ENCODE measurements at regions not wholly inside any gene's neighbourhood (a gene's known extent, or its start where the extent isn't known, plus 50 kb on each side); places are given as distances from the start of the nearest gene placed in this dataset.
A peak's percentile ranks its signal among the peaks of the same experiment; 100 is the strongest.
"Not testable (repeated sequence)": the region's sequence is repeated elsewhere in the genome, so short reads cannot be mapped to it uniquely, and the experiment has no call there.

- in situ Hi-C loops (cut with MboI; ENCODE audit: low pct_unique_long_range_greater_than_20kb in 2 of 9, low sequenced_read_pairs in 9 of 9, unreplicated experiment in 9 of 9): no loop called here
- Histone ChIP-seq H3K4me1 (replicated peaks in 1 of 2) (peaks cover 0 to 24% of the 10 kb centered on the region in 2 donors), H3K4me3 (no peak overlapping the region), H3K27ac (no peak overlapping the region)
- WGBS, 10 experiments: 0 to 80% (median 35%) methylated on average over 1 to 2 of the region's 2 CpGs; no CpG with 5 or more reads in 2 of the 10 experiments
- ATAC-seq (replicated peaks in 6 of 8): peak in 5 of 8 experiments; percentile 28 to 70 (median 51)
These were observed 168.5 kb upstream of the ZNF804B start for GRCh38 chr7:88590963-88591362.

- ATAC-seq (replicated peaks in 6 of 8): no peak
- WGBS, 10 experiments: 0 to 100% (median 10%) methylated on average over 1 of the region's 1 CpG; no CpG with 5 or more reads in 3 of the 10 experiments
- Histone ChIP-seq H3K4me3 (no peak overlapping the region), H3K4me1 (replicated peaks in 1 of 2) (peaks cover 0 to 24% of the 10 kb centered on the region in 2 donors), H3K27ac (no peak overlapping the region)
- in situ Hi-C loops (cut with MboI; ENCODE audit: low pct_unique_long_range_greater_than_20kb in 2 of 9, low sequenced_read_pairs in 9 of 9, unreplicated experiment in 9 of 9): no loop called here
These were observed 169.6 kb upstream of the ZNF804B start for GRCh38 chr7:88589927-88590326.

GRCh38 chr7:88586890-88587289 lies 172.6 kb upstream of the ZNF804B start:
- ATAC-seq (replicated peaks in 6 of 8): peak in 5 of 8 experiments; percentile 53 to 84 (median 67)
- H3K4me3 ChIP-seq: no peak overlapping the region
- in situ Hi-C loops (cut with MboI; ENCODE audit: low pct_unique_long_range_greater_than_20kb in 2 of 9, low sequenced_read_pairs in 9 of 9, unreplicated experiment in 9 of 9): no loop called here
- peaks cover 0 to 24% of the 10 kb centered on the region in 2 donors for H3K4me1 ChIP-seq (replicated peaks in 1 of 2)
- 0 to 77% (median 27%) methylated on average over 2 to 3 of the region's 3 CpGs; no CpG with 5 or more reads in 1 of the 10 experiments for WGBS, 10 experiments
- peak overlapping the region in 1 of 2 donors; percentile 55 for H3K27ac ChIP-seq

- Histone ChIP-seq H3K27ac (peak overlapping the region in 1 of 2 donors; percentile 55), H3K4me1 (replicated peaks in 1 of 2) (peaks cover 0 to 24% of the 10 kb centered on the region in 2 donors), H3K4me3 (no peak overlapping the region)
- no peak for ATAC-seq (replicated peaks in 6 of 8)
- in situ Hi-C loops (cut with MboI; ENCODE audit: low pct_unique_long_range_greater_than_20kb in 2 of 9, low sequenced_read_pairs in 9 of 9, unreplicated experiment in 9 of 9): no loop called here
- WGBS, 10 experiments: 0 to 89% (median 59%) methylated on average over 1 to 3 of the region's 3 CpGs
These were observed 173.3 kb upstream of the ZNF804B start for GRCh38 chr7:88586219-88586618.

- in situ Hi-C loops (cut with MboI; ENCODE audit: low pct_unique_long_range_greater_than_20kb in 2 of 9, low sequenced_read_pairs in 9 of 9, unreplicated experiment in 9 of 9): no loop called here
- Histone ChIP-seq H3K4me1 (replicated peaks in 1 of 2) (peaks cover 0 to 8% of the 10 kb centered on the region in 2 donors), H3K4me3 (no peak overlapping the region), H3K27ac (no peak overlapping the region)
- ATAC-seq (replicated peaks in 6 of 8): peak in 3 of 8 experiments; percentile 41 to 57 (median 54)
- 0 to 100% (median 52%) methylated on average over 1 to 2 of the region's 2 CpGs; no CpG with 5 or more reads in 1 of the 10 experiments for WGBS, 10 experiments
These were observed 182.8 kb upstream of the ZNF804B start for GRCh38 chr7:88576720-88577119.

GRCh38 chr7:88566162-88566729 lies 193.3 kb upstream of the ZNF804B start:
- Histone ChIP-seq H3K4me1 (replicated peaks in 1 of 2) (peaks cover 4 to 17% of the 10 kb centered on the region in 2 donors), H3K27ac (peak overlapping the region in 1 of 2 donors; percentile 50), H3K4me3 (no peak overlapping the region)
- peak in 5 of 8 experiments; percentile 69 to 98 (median 74) for ATAC-seq (replicated peaks in 6 of 8)
- in situ Hi-C loops (cut with MboI; ENCODE audit: low pct_unique_long_range_greater_than_20kb in 2 of 9, low sequenced_read_pairs in 9 of 9, unreplicated experiment in 9 of 9): no loop called here
- 0 to 70% (median 58%) methylated on average over 1 to 6 of the region's 6 CpGs; no CpG with 5 or more reads in 3 of the 10 experiments for WGBS, 10 experiments

GRCh38 chr7:88565401-88565800 lies 194.1 kb upstream of the ZNF804B start:
- Histone ChIP-seq H3K4me1 (replicated peaks in 1 of 2) (peaks cover 4 to 17% of the 10 kb centered on the region in 2 donors), H3K4me3 (no peak overlapping the region), H3K27ac (no peak overlapping the region)
- in situ Hi-C loops (cut with MboI; ENCODE audit: low pct_unique_long_range_greater_than_20kb in 2 of 9, low sequenced_read_pairs in 9 of 9, unreplicated experiment in 9 of 9): no loop called here
- 43 to 100% (median 96%) methylated on average over 5 to 9 of the region's 9 CpGs; no CpG with 5 or more reads in 1 of the 10 experiments for WGBS, 10 experiments
- ATAC-seq (replicated peaks in 6 of 8): no peak

GRCh38 chr7:88556441-88556840 lies 203.1 kb upstream of the ZNF804B start:
- in situ Hi-C loops (cut with MboI; ENCODE audit: low pct_unique_long_range_greater_than_20kb in 2 of 9, low sequenced_read_pairs in 9 of 9, unreplicated experiment in 9 of 9); H3K4me1 ChIP-seq (replicated peaks in 1 of 2); H3K27ac ChIP-seq; H3K4me3 ChIP-seq; ATAC-seq (replicated peaks in 6 of 8): not testable (repeated sequence)
- WGBS, 10 experiments: 97% methylated on average over 6 of the region's 17 CpGs; no CpG with 5 or more reads in 9 of the 10 experiments

GRCh38 chr7:88554847-88555246 lies 204.7 kb upstream of the ZNF804B start:
- H3K4me1 ChIP-seq (replicated peaks in 1 of 2); in situ Hi-C loops (cut with MboI; ENCODE audit: low pct_unique_long_range_greater_than_20kb in 2 of 9, low sequenced_read_pairs in 9 of 9, unreplicated experiment in 9 of 9); H3K27ac ChIP-seq; H3K4me3 ChIP-seq; ATAC-seq (replicated peaks in 6 of 8): not testable (repeated sequence)
- WGBS, 10 experiments: 0 to 83% (median 40%) methylated on average over 1 to 2 of the region's 4 CpGs; no CpG with 5 or more reads in 7 of the 10 experiments

GRCh38 chr7:88548399-88548798 lies 211.1 kb upstream of the ZNF804B start:
- no peak overlapping the region for H3K4me3 ChIP-seq
- no peak overlapping the region for H3K27ac ChIP-seq
- no peaks in the 10 kb centered on the region for H3K4me1 ChIP-seq (replicated peaks in 1 of 2)
- no peak for ATAC-seq (replicated peaks in 6 of 8)
- in situ Hi-C loops (cut with MboI; ENCODE audit: low pct_unique_long_range_greater_than_20kb in 2 of 9, low sequenced_read_pairs in 9 of 9, unreplicated experiment in 9 of 9): no loop called here

- in situ Hi-C loops (cut with MboI; ENCODE audit: low pct_unique_long_range_greater_than_20kb in 2 of 9, low sequenced_read_pairs in 9 of 9, unreplicated experiment in 9 of 9): no loop called here
- Histone ChIP-seq H3K27ac (no peak overlapping the region), H3K4me3 (no peak overlapping the region), H3K4me1 (replicated peaks in 1 of 2) (no peaks in the 10 kb centered on the region)
- 0 to 53% (median 22%) methylated on average over 1 to 2 of the region's 2 CpGs; no CpG with 5 or more reads in 4 of the 10 experiments for WGBS, 10 experiments
- peak in 3 of 8 experiments; percentile 52 to 81 (median 75) for ATAC-seq (replicated peaks in 6 of 8)
These were observed 212.7 kb upstream of the ZNF804B start for GRCh38 chr7:88546808-88547207.

- H3K27ac ChIP-seq: no peak overlapping the region
- H3K4me3 ChIP-seq: no peak overlapping the region
- H3K4me1 ChIP-seq (replicated peaks in 1 of 2): no peaks in the 10 kb centered on the region
- 0 to 100% (median 33%) methylated on average over 1 of the region's 1 CpG; no CpG with 5 or more reads in 4 of the 10 experiments for WGBS, 10 experiments
- ATAC-seq (replicated peaks in 6 of 8): no peak
- in situ Hi-C loops (cut with MboI; ENCODE audit: low pct_unique_long_range_greater_than_20kb in 2 of 9, low sequenced_read_pairs in 9 of 9, unreplicated experiment in 9 of 9): no loop called here
These were observed 213.8 kb upstream of the ZNF804B start for GRCh38 chr7:88545663-88546062.

GRCh38 chr7:88540012-88540411 lies 219.5 kb upstream of the ZNF804B start:
- H3K27ac ChIP-seq: no peak overlapping the region
- H3K4me1 ChIP-seq (replicated peaks in 1 of 2): no peaks in the 10 kb centered on the region
- 0 to 100% (median 80%) methylated on average over 1 to 3 of the region's 4 CpGs; no CpG with 5 or more reads in 3 of the 10 experiments for WGBS, 10 experiments
- H3K4me3 ChIP-seq: no peak overlapping the region
- in situ Hi-C loops (cut with MboI; ENCODE audit: low pct_unique_long_range_greater_than_20kb in 2 of 9, low sequenced_read_pairs in 9 of 9, unreplicated experiment in 9 of 9): no loop called here
- peak in 1 of 8 experiments; percentile 31 for ATAC-seq (replicated peaks in 6 of 8)

GRCh38 chr7:88539518-88539917 lies 220.0 kb upstream of the ZNF804B start:
- Histone ChIP-seq H3K4me3 (no peak overlapping the region), H3K4me1 (replicated peaks in 1 of 2) (no peaks in the 10 kb centered on the region), H3K27ac (no peak overlapping the region)
- in situ Hi-C loops (cut with MboI; ENCODE audit: low pct_unique_long_range_greater_than_20kb in 2 of 9, low sequenced_read_pairs in 9 of 9, unreplicated experiment in 9 of 9): no loop called here
- WGBS, 10 experiments: 90% methylated on average over 2 of the region's 2 CpGs; no CpG with 5 or more reads in 9 of the 10 experiments
- no peak for ATAC-seq (replicated peaks in 6 of 8)

All from motor neuron (in vitro differentiated cells).